Neural progenitor cell (in vitro differentiated cells): ENCODE measurements at regions not wholly inside any gene's neighbourhood (a gene's known extent, or its start where the extent isn't known, plus 50 kb on each side); places are given as distances from the start of the nearest gene placed in this dataset.
A peak's percentile ranks its signal among the peaks of the same experiment; 100 is the strongest.

ENCODE experiments used
- DNase-seq: peaks from one replicate; pipeline ENCODE4 v3.0.0-alpha.2; 2016; ENCODE audit warnings: low spot score
- H2AFZ ChIP-seq: fragments of 200-600 bp; sonication (generic); replicated peaks from 2 replicates; pipeline ENCODE4 v1.6.1; 2016; ENCODE audit warnings: antibody characterized with exemption
- H3F3A ChIP-seq: fragments of 200-600 bp; sonication (generic); 2 replicates; pipeline ENCODE4 v1.6.1; 2016; ENCODE audit warnings: antibody characterized with exemption, low read depth
- H3K27ac ChIP-seq: fragments of 200-600 bp; sonication (generic); 2 replicates; pipeline ENCODE4 v1.5.1; 2016; ENCODE audit warnings: mild to moderate bottlenecking
- H3K27me3 ChIP-seq: fragments of 200-600 bp; sonication (generic); 2 replicates; pipeline ENCODE4 v1.6.1; 2016; ENCODE audit warnings: mild to moderate bottlenecking, moderate library complexity
- H3K36me3 ChIP-seq: fragments of 200-600 bp; sonication (generic); 2 replicates; pipeline ENCODE4 v1.5.1; 2016
- H3K4me1 ChIP-seq: fragments of 200-600 bp; sonication (generic); 2 replicates; pipeline ENCODE4 v1.6.1; 2016; ENCODE audit warnings: mixed run types
- H3K4me2 ChIP-seq: fragments of 200-600 bp; sonication (generic); 2 replicates; pipeline ENCODE4 v1.6.1; 2016
- H3K4me3 ChIP-seq: fragments of 200-600 bp; sonication (generic); 2 replicates; pipeline ENCODE4 v1.5.1; 2016
- H3K79me2 ChIP-seq: fragments of 200-600 bp; sonication (generic); 2 replicates; pipeline ENCODE4 v1.6.1; 2016; ENCODE audit warnings: low read depth
- H3K9ac ChIP-seq: fragments of 200-600 bp; sonication (generic); 2 replicates; pipeline ENCODE4 v1.6.1; 2016
- H3K9me3 ChIP-seq: fragments of 200-600 bp; sonication (generic); 2 replicates; pipeline ENCODE4 v1.5.1; 2016; ENCODE audit warnings: low read depth
- H4K20me1 ChIP-seq: fragments of 200-600 bp; sonication (generic); 2 replicates; pipeline ENCODE4 v1.6.1; 2016; ENCODE audit warnings: low read depth
- H3K27ac Mint-ChIP-seq: 3 replicates; pipeline ENCODE4 v1.8.0; 2021; ENCODE audit warnings: mixed read lengths
- H3K27me3 Mint-ChIP-seq: 2 replicates; pipeline ENCODE4 v1.8.0; 2022; ENCODE audit warnings: low read depth, mild to moderate bottlenecking, inconsistent platforms, moderate library complexity, mixed read lengths; ENCODE audit not compliant: insufficient read depth
- H3K36me3 Mint-ChIP-seq: 3 replicates; pipeline ENCODE4 v1.8.0; 2021; ENCODE audit warnings: mixed read lengths
- H3K4me1 Mint-ChIP-seq: 3 replicates; pipeline ENCODE4 v1.8.0; 2021; ENCODE audit warnings: mixed read lengths
- H3K4me3 Mint-ChIP-seq: 3 replicates; pipeline ENCODE4 v1.8.0; 2021; ENCODE audit warnings: mild to moderate bottlenecking, moderate library complexity, mixed read lengths
- H3K9me3 Mint-ChIP-seq: 3 replicates; pipeline ENCODE4 v1.8.0; 2020; ENCODE audit warnings: mixed read lengths
- EZH2 ChIP-seq: fragments of 200-600 bp; sonication (generic); IDR thresholded peaks from 2 replicates; pipeline ENCODE4 v1.6.1; 2017; ENCODE audit warnings: antibody characterized with exemption, mild to moderate bottlenecking, moderate library complexity
- EZH2phosphoT487 ChIP-seq: fragments of 200-600 bp; sonication (generic); IDR thresholded peaks from 2 replicates; pipeline ENCODE4 v1.6.1; 2017; ENCODE audit warnings: antibody characterized with exemption
- TF ChIP-seq, protein P1 (sequence below): fragments of 200-600 bp; sonication (generic); IDR thresholded peaks from 2 replicates; pipeline ENCODE4 v1.5.1; 2017; ENCODE audit warnings: antibody characterized with exemption, mild to moderate bottlenecking

DNA sequence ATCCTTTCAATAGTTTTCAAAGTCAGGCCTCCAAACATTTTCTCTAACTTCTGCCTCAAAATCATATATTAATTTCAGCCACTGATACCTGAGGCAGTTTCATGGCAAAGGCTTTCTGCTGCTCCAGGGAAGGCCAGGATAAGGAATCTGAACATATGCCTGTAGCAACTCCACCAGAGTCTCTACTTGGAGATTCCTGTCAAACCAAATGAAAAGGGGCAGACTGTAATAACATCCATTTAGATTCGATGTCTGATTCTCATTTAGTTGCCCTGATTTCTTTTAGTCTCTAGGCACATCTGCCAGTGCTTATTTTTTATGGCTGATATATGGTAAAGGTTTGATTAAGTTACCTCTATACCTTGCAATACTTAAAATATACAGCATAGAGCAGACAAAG is 109.6 kb upstream of the ZNF385D start:
- Histone ChIP-seq H3K4me2 (no peak overlapping the region), H3K79me2 (no peaks in the 10 kb centered on the region), H3K9ac (no peak overlapping the region), H3K36me3 (no peaks in the 10 kb centered on the region), H2AFZ (no peak overlapping the region), H3K4me3 (no peak overlapping the region), H3F3A (no peaks in the 10 kb centered on the region), H3K9me3 (no peaks in the 10 kb centered on the region), H3K27me3 (no peaks in the 10 kb centered on the region), H3K4me1 (peaks cover 11% of the 10 kb centered on the region), H3K27ac (no peak overlapping the region), H4K20me1 (no peaks in the 10 kb centered on the region)
- H3K9me3 Mint-ChIP-seq, result no peaks in the 10 kb centered on the region
- H3K4me3 Mint-ChIP-seq, result no peak overlapping the region
- H3K36me3 Mint-ChIP-seq, result no peaks in the 10 kb centered on the region
- DNase-seq, result no peak
- H3K27me3 Mint-ChIP-seq, result peaks cover 4% of the 10 kb centered on the region
- no peak for TF ChIP-seq EZH2phosphoT487
- TF ChIP-seq, protein P1, sequence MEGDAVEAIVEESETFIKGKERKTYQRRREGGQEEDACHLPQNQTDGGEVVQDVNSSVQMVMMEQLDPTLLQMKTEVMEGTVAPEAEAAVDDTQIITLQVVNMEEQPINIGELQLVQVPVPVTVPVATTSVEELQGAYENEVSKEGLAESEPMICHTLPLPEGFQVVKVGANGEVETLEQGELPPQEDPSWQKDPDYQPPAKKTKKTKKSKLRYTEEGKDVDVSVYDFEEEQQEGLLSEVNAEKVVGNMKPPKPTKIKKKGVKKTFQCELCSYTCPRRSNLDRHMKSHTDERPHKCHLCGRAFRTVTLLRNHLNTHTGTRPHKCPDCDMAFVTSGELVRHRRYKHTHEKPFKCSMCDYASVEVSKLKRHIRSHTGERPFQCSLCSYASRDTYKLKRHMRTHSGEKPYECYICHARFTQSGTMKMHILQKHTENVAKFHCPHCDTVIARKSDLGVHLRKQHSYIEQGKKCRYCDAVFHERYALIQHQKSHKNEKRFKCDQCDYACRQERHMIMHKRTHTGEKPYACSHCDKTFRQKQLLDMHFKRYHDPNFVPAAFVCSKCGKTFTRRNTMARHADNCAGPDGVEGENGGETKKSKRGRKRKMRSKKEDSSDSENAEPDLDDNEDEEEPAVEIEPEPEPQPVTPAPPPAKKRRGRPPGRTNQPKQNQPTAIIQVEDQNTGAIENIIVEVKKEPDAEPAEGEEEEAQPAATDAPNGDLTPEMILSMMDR, result no peak
- TF ChIP-seq EZH2, result no peak
- no peak overlapping the region for H3K27ac Mint-ChIP-seq
- H3K4me1 Mint-ChIP-seq, result peaks cover 26% of the 10 kb centered on the region

DNA sequence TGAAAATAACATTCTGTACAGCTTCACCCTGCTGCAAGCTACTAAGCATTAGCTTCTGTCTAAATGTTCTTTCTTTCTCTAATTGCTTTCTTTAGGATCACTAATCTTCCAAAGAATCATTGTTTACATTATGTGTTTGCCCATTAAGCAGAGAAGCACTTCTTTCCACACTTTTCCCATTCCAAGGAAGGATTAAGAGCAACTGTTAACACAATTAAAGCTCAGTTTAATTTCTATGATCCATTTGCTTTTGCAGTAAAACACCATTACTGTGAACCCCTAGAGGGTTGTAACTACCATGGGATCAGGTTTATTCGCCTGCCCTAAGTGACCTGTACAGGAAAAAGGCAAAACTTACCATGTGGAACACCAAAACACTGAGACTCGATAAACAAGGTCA is 125.8 kb upstream of the ZNF385D start:
- H3K27me3 Mint-ChIP-seq, result no peaks in the 10 kb centered on the region
- no peaks in the 10 kb centered on the region for H3K36me3 ChIP-seq
- peak overlapping the region; percentile 77 for H3K27ac ChIP-seq
- peak; percentile 57 for TF ChIP-seq EZH2phosphoT487
- TF ChIP-seq, protein P1, result no peak
- H3K4me1 ChIP-seq, result peaks cover 11% of the 10 kb centered on the region
- no peaks in the 10 kb centered on the region for H3K79me2 ChIP-seq
- H4K20me1 ChIP-seq, result no peaks in the 10 kb centered on the region
- peak overlapping the region; percentile 43 for H3K4me2 ChIP-seq
- no peak overlapping the region for H3K4me3 ChIP-seq
- H3F3A ChIP-seq, result peaks cover 9% of the 10 kb centered on the region
- no peaks in the 10 kb centered on the region for H3K4me1 Mint-ChIP-seq
- peaks cover 5% of the 10 kb centered on the region for H3K9me3 Mint-ChIP-seq
- no peaks in the 10 kb centered on the region for H3K27me3 ChIP-seq
- peak; percentile 41 for DNase-seq
- peaks cover 9% of the 10 kb centered on the region for H3K9me3 ChIP-seq
- no peak overlapping the region for H3K9ac ChIP-seq
- H3K4me3 Mint-ChIP-seq, result no peak overlapping the region
- H3K27ac Mint-ChIP-seq, result no peak overlapping the region
- H3K36me3 Mint-ChIP-seq, result no peaks in the 10 kb centered on the region
- H2AFZ ChIP-seq, result no peak overlapping the region

DNA sequence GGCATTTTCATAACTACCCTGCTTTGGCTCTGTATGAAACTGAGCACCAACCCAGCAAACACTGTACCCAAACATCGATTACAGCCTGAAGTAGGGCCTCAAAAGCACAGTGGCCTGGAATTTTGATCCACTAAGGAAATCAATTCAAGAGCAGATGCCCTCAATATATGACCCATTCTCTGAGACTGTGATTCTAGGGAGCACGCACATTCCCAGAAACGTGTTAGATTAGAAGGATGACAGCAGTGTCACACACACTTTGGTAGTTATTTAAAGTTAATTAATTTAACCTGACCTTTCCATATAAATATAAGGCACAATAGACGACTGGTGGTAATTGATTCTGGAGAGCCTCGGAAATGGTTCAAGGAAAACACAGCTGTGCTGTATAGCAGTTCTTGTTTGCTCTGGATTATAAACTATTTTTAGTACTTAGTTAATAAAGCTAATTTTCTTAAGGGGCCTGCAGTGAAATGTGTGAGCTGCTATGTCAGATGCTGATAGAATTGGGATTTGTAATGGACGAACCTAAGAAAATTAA is 126.3 kb upstream of the ZNF385D start:
- H3K4me1 Mint-ChIP-seq, result no peaks in the 10 kb centered on the region
- no peaks in the 10 kb centered on the region for H3K27me3 Mint-ChIP-seq
- no peak overlapping the region for H3K9ac ChIP-seq
- H3K36me3 ChIP-seq, result no peaks in the 10 kb centered on the region
- H3K4me3 ChIP-seq, result no peak overlapping the region
- no peaks in the 10 kb centered on the region for H3K79me2 ChIP-seq
- no peak overlapping the region for H3K4me3 Mint-ChIP-seq
- H3F3A ChIP-seq, result peaks cover 9% of the 10 kb centered on the region
- no peaks in the 10 kb centered on the region for H4K20me1 ChIP-seq
- no peak overlapping the region for H2AFZ ChIP-seq
- H3K27ac ChIP-seq, result peak overlapping the region; percentile 77
- no peaks in the 10 kb centered on the region for H3K27me3 ChIP-seq
- no peaks in the 10 kb centered on the region for H3K36me3 Mint-ChIP-seq
- peaks cover 5% of the 10 kb centered on the region for H3K9me3 Mint-ChIP-seq
- no peak for TF ChIP-seq EZH2phosphoT487
- H3K4me1 ChIP-seq, result peaks cover 11% of the 10 kb centered on the region
- no peak overlapping the region for H3K27ac Mint-ChIP-seq
- peaks cover 9% of the 10 kb centered on the region for H3K9me3 ChIP-seq
- H3K4me2 ChIP-seq, result peak overlapping the region; percentile 43
- no peak for DNase-seq

DNA sequence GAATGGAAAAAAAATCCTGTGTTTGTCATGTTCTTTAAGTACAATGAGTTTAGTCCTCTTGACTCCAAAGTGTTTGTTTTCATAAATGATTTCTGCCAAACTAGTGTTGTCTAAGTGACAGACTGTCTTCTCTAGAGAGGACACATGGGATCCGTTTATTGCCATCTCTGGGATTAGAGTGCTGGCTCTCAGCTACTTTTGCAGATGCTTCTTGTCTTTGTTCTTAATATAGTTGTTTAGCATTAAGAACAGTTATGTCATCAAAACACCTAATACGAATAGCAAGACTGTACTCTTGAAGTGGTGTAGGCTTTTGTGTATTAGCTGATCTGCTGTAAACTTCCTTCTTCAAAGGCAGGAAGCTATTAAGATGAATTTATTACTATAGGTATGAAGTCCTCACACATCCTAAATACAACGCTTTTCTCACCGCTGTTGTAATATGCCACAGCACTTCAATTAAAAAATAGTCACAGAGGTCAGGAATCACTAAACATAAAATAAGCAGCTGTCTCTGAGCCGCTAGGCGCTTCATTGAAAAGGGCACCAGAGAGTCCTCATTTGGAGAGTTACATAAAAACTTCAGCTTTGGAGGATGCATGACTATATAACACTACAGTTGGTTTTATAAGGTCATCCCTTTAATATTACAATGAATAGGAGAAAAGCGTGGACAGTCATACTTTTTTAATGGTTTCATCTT is 128.3 kb upstream of the ZNF385D start:
- H3K4me1 Mint-ChIP-seq, result no peaks in the 10 kb centered on the region
- no peak for TF ChIP-seq EZH2
- TF ChIP-seq, protein P1, result no peak
- TF ChIP-seq EZH2phosphoT487, result no peak
- Histone ChIP-seq H2AFZ (no peak overlapping the region), H3K9ac (no peak overlapping the region), H3K9me3 (peaks cover 8% of the 10 kb centered on the region), H3K36me3 (no peaks in the 10 kb centered on the region), H4K20me1 (no peaks in the 10 kb centered on the region), H3F3A (peaks cover 9% of the 10 kb centered on the region), H3K4me3 (no peak overlapping the region), H3K4me2 (no peak overlapping the region), H3K27ac (no peak overlapping the region), H3K79me2 (no peaks in the 10 kb centered on the region), H3K4me1 (peaks cover 11% of the 10 kb centered on the region), H3K27me3 (no peaks in the 10 kb centered on the region)
- H3K27ac Mint-ChIP-seq, result no peak overlapping the region
- DNase-seq, result no peak
- peaks cover 5% of the 10 kb centered on the region for H3K9me3 Mint-ChIP-seq
- H3K4me3 Mint-ChIP-seq, result no peak overlapping the region
- H3K36me3 Mint-ChIP-seq, result no peaks in the 10 kb centered on the region
- H3K27me3 Mint-ChIP-seq, result no peaks in the 10 kb centered on the region
